Coronary artery (tissue), 2 donors: ENCODE measurements at regions not wholly inside any gene's neighbourhood (a gene's known extent, or its start where the extent isn't known, plus 50 kb on each side); places are given as distances from the start of the nearest gene placed in this dataset.
"Not testable (repeated sequence)": the region's sequence is repeated elsewhere in the genome, so short reads cannot be mapped to it uniquely, and the experiment has no call there.

Experiments used
- DNase-seq: peaks from one replicate; pipeline ENCODE4 v3.0.0-alpha.2; 2017; ENCODE audit warnings: low spot score
- H3K27ac ChIP-seq, 2 donors: fragments of 200-600 bp; sonication (generic); one replicate each; pipeline ENCODE4 v1.5.1; 2016 to 2019
- H3K4me3 ChIP-seq: fragments of 200-600 bp; sonication (generic); 2 replicates; pipeline ENCODE4 v1.5.1; 2016; ENCODE audit warnings: mild to moderate bottlenecking, moderate library complexity
- TF ChIP-seq, protein P1 (sequence below): fragments of 200-600 bp; sonication (generic); IDR thresholded peaks from one replicate; pipeline ENCODE4 v1.5.1; 2019; ENCODE audit warnings: antibody characterized with exemption

DNA sequence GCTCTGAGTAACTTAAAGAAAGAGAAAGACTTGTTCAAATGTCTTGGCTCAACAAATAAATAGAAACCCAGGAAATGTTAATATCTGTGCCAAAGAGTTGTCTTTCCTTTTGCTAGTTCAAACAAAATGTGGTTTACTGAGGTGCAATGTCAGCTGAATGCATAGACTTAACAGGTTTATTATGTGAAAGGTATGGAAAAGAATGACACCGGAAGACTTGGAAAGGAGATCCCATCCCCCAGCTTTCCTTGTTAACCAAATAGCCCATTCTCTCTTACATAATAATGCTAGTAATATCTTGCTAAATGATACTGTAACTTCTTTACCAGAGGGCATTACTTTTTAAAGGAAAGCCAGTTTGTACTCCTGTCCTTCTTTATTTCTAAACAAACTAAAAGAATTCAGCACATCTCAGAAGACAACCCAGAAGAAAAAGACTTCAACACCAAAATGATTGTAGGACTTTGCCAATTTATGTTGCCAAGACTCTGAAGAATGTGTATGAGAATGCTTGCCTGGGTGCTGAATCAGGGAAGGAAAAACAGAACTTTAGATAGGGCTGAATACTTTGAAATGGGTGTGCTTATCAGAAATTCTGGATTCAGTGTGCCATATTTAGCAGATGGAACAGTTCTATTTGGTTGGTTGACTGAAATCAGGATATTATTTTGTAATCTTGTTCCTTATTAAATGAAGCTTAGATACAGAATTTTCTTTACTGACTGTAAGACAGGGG is 344.1 kb downstream of the TMEM38B start:
- no peak for DNase-seq
- H3K27ac ChIP-seq: no peak overlapping the region
- H3K4me3 ChIP-seq: no peak overlapping the region
- TF ChIP-seq, protein P1, sequence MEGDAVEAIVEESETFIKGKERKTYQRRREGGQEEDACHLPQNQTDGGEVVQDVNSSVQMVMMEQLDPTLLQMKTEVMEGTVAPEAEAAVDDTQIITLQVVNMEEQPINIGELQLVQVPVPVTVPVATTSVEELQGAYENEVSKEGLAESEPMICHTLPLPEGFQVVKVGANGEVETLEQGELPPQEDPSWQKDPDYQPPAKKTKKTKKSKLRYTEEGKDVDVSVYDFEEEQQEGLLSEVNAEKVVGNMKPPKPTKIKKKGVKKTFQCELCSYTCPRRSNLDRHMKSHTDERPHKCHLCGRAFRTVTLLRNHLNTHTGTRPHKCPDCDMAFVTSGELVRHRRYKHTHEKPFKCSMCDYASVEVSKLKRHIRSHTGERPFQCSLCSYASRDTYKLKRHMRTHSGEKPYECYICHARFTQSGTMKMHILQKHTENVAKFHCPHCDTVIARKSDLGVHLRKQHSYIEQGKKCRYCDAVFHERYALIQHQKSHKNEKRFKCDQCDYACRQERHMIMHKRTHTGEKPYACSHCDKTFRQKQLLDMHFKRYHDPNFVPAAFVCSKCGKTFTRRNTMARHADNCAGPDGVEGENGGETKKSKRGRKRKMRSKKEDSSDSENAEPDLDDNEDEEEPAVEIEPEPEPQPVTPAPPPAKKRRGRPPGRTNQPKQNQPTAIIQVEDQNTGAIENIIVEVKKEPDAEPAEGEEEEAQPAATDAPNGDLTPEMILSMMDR: no peak

DNA sequence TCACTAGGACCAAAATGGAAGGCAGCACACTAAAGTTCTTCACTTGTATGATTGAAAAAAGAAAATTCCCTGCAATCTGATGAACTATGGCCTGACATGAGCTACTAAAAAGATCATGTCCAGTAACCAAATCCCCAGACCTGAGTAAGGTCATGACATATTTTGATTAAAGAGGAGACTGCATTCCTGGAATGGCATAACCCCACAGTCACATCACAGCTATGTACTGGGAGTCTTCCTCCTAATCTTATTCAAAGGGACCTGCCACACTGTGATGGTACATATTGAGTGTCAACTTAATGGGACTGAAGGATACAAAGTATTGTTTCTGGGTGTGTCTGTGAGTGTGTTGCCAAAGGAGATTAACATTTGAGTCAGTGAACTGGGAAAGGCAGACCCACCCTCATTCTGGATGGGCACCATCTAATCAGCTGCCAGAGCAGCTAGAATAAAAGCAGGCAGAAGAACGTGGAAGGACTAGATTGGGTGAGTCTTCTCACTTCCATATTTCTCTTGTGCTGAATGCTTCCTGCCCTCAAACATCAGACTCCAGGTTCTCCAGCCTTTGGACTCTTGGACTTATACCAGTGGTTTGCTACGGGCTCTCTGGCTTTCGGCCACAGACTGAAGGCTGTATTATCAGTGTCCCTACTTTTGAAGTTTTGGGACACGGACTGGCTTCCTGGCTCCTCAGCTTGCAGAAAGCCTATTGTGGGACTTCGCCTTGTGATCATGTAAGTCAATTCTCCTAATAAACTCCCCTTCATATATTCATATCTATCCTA is 345.0 kb downstream of the TMEM38B start:
- Histone ChIP-seq H3K4me3 (no peak overlapping the region), H3K27ac (no peak overlapping the region)
- TF ChIP-seq, protein P1: no peak
- no peak for DNase-seq

DNA sequence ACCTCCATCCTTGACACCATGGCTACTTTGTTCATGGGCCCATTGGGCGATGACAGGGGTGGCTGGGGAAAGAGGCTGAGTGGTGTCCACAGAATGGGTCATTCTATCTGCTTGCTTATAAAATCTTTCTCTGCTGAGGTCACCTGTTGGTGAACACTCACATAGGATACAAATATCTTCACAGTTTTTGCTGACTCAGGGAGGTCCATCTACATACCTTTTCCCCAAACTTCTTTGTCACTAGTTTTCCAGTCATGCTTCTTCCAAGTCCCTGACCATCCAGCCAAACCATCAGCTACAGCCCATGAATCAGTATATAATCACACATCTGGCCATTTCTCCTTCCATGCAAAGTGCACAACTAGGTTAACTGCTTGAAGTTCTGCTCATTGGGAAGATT is 347.6 kb downstream of the TMEM38B start:
- H3K27ac ChIP-seq, H3K4me3 ChIP-seq, DNase-seq: not testable (repeated sequence)

DNA sequence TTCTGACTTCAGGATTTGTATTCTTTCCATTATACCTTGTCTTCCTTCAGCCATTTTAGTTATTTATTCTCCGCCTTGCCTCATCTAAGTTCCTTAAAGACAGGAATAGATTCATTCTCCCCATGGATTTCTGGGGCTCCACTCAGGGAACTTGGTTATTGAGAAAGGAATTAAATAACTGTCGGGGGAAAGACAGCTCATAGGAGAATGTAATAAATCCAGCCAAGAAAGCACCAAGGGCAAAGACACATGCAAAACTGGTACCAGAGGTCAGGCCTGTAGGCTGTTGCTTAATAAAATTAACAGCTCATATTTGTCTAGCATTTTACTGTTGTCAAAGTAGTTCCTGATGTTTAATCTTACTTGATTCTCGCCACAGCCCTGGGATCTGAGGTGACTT is 357.2 kb downstream of the TMEM38B start:
- no peak for DNase-seq
- TF ChIP-seq, protein P1: no peak
- H3K27ac ChIP-seq: no peak overlapping the region
- no peak overlapping the region for H3K4me3 ChIP-seq

DNA sequence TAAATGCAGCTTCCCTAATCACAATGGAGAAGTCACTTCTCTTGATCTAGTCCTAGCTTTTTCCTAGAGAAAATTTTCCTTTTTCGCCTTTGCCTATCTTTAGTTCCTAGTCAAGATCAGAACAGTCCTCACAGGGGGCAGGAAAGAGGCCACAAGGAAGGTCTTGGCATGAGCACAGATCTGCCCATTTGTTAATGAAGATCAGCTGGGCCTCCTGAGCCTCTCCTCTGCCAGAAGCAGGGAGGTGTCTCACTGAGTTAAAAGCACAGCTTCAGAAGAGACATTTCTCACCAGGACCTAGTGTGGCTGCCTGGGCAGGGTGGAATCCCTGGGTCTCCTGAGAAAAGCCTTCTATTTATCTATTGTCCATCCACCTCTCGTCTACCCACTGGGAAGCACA is 357.8 kb downstream of the TMEM38B start:
- no peak for DNase-seq
- Histone ChIP-seq H3K27ac (no peak overlapping the region), H3K4me3 (no peak overlapping the region)
- TF ChIP-seq, protein P1: no peak

DNA sequence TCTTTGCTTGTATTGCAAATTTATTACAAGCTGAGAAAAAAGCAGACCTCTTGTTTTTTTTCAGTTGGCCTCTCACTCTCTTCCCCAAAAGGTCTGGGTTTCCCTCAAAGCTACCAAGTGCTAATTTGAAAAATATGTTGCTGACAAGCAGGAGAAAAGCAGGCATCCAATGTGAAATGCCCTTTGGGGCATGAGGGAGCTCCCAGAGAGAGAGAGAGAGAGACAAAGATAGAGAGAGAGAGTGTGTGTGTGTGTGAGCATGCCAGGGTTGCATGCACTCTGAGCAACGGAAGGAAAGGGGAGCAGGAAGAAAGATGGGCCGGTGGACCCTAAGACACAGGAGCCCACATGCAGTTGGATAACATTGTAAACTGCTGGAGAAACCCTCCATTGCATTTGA is 358.4 kb downstream of the TMEM38B start:
- no peak overlapping the region for H3K27ac ChIP-seq
- no peak overlapping the region for H3K4me3 ChIP-seq
- TF ChIP-seq, protein P1: no peak
- DNase-seq: no peak

DNA sequence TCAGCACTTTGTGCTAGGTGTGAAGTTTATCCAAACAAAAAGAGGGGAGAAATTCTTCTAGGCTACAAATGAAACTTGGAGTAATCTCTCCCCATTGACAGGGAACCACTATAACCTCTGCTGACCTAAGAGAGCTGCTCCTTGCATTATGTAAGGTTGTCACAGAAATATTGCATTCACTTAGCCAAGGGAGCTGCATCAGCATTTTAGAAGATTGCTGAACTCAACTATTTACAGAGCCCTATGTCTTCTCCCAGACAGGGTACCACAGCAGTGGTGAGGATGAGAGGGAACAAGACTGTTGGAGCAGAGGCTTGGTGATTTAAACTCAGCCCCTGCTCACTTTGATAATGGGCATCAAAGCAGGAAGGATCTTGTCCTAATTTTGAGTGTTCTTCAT is 362.0 kb downstream of the TMEM38B start:
- TF ChIP-seq, protein P1: no peak
- DNase-seq: no peak
- H3K4me3 ChIP-seq: no peak overlapping the region

More for the DNA sequence above, 362.0 kb downstream of the TMEM38B start:
- no peak overlapping the region for H3K27ac ChIP-seq
